SU-DHL-6 (cell line): ENCODE measurements at regions not wholly inside any gene's neighbourhood (a gene's known extent, or its start where the extent isn't known, plus 50 kb on each side); places are given as distances from the start of the nearest gene placed in this dataset.

Experiments
- H2AFZ ChIP-seq: fragments of 200-600 bp; sonication (generic); 2 replicates; pipeline ENCODE4 v1.6.1; 2014; ENCODE audit warnings: low read depth, mild to moderate bottlenecking, moderate library complexity, mixed read lengths, antibody characterized with exemption, low read length; ENCODE audit not compliant: severe bottlenecking
- H3F3A ChIP-seq: fragments of 200-600 bp; shearing (Covaris generic); 2 replicates; pipeline ENCODE4 v1.6.0; 2016; ENCODE audit warnings: antibody characterized with exemption, mild to moderate bottlenecking; ENCODE audit not compliant: insufficient read depth
- H3K27ac ChIP-seq: fragments of 200-600 bp; sonication (generic); 2 replicates; pipeline ENCODE4 v1.5.1; 2016; ENCODE audit warnings: low read depth, mild to moderate bottlenecking, low read length, moderate library complexity, mixed read lengths
- H3K27me3 ChIP-seq: fragments of 200-600 bp; sonication (generic), shearing (Covaris generic); 2 replicates; pipeline ENCODE4 v1.6.0; 2014; ENCODE audit warnings: mild to moderate bottlenecking, low read length
- H3K36me3 ChIP-seq: fragments of 200-600 bp; sonication (generic); 2 replicates; pipeline ENCODE4 v1.6.1; 2014; ENCODE audit warnings: mild to moderate bottlenecking, low read length, mixed read lengths
- H3K4me2 ChIP-seq: fragments of 300-600, 200-600 bp; shearing (Covaris generic), sonication (generic); 2 replicates; pipeline ENCODE4 v1.6.0; 2014; ENCODE audit warnings: low read length, low read depth, mild to moderate bottlenecking; ENCODE audit not compliant: poor library complexity, severe bottlenecking
- H3K4me3 ChIP-seq: fragments of 200-600 bp; sonication (generic); 2 replicates; pipeline ENCODE4 v1.5.1; 2014; ENCODE audit warnings: antibody characterized with exemption, low read length, mild to moderate bottlenecking, mixed read lengths; ENCODE audit not compliant: insufficient read depth, poor library complexity, severe bottlenecking
- H3K79me2 ChIP-seq: fragments of 200-600 bp; sonication (generic); 2 replicates; pipeline ENCODE4 v1.6.1; 2014; ENCODE audit warnings: mild to moderate bottlenecking, low read length, moderate library complexity; ENCODE audit not compliant: insufficient read depth
- H3K9ac ChIP-seq: fragments of 200-600 bp; sonication (generic); 2 replicates; pipeline ENCODE4 v1.7.0; 2014; ENCODE audit warnings: mild to moderate bottlenecking, low read length
- H3K9me2 ChIP-seq: fragments of 200-600 bp; sonication (generic); replicated peaks from 2 replicates; pipeline ENCODE4 v1.6.1; 2014; ENCODE audit warnings: low read length; ENCODE audit not compliant: insufficient read depth
- H3K9me3 ChIP-seq: fragments of 200-600 bp; sonication (generic); 2 replicates; pipeline ENCODE4 v1.6.1; 2014; ENCODE audit warnings: low read length, mixed read lengths; ENCODE audit not compliant: insufficient read depth
- H4K20me1 ChIP-seq: fragments of 200-600 bp; sonication (generic); 2 replicates; pipeline ENCODE4 v1.6.1; 2014; ENCODE audit warnings: low read depth, mild to moderate bottlenecking, antibody characterized with exemption, low read length, moderate library complexity, mixed read lengths
- EZH2phosphoT487 ChIP-seq: fragments of 200-600 bp; sonication (generic), shearing (Covaris generic); conservative IDR thresholded peaks from 2 replicates; pipeline ENCODE4 v1.6.1; 2018; ENCODE audit warnings: mild to moderate bottlenecking, antibody characterized with exemption, low read length, moderate library complexity, mixed read lengths
- TF ChIP-seq, protein P1 (sequence below): fragments of 200-600 bp; sonication (generic); IDR thresholded peaks from one replicate; pipeline ENCODE4 v1.5.1; 2017; ENCODE audit warnings: antibody characterized with exemption, mild to moderate bottlenecking, low read length, moderate library complexity; ENCODE audit not compliant: insufficient read depth, poor library complexity, severe bottlenecking

DNA sequence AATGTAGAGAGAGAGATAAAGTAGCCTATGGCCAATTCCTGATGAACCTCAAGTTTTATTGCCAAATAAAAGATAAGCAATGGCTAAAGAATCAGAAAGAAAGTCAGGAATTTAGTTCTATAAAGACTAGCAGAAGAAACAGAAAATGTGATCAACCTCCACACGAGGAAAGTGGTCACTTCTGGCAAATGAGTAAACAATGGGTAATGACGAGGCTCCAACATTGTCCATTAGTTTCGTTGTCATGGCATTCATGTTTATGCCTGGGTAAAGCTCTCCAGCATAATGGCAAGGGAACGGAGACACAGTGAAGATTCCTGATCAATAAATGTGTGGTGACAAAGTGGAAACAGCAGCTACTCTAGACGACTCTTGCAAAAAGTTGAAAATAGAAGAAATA is 341.8 kb upstream of the CTNND2 start:
- H2AFZ ChIP-seq = no peak overlapping the region
- no peaks in the 10 kb centered on the region for H4K20me1 ChIP-seq
- H3K36me3 ChIP-seq = no peaks in the 10 kb centered on the region
- H3K9me3 ChIP-seq = no peaks in the 10 kb centered on the region
- H3K9me2 ChIP-seq = no peaks in the 10 kb centered on the region
- TF ChIP-seq, protein P1, sequence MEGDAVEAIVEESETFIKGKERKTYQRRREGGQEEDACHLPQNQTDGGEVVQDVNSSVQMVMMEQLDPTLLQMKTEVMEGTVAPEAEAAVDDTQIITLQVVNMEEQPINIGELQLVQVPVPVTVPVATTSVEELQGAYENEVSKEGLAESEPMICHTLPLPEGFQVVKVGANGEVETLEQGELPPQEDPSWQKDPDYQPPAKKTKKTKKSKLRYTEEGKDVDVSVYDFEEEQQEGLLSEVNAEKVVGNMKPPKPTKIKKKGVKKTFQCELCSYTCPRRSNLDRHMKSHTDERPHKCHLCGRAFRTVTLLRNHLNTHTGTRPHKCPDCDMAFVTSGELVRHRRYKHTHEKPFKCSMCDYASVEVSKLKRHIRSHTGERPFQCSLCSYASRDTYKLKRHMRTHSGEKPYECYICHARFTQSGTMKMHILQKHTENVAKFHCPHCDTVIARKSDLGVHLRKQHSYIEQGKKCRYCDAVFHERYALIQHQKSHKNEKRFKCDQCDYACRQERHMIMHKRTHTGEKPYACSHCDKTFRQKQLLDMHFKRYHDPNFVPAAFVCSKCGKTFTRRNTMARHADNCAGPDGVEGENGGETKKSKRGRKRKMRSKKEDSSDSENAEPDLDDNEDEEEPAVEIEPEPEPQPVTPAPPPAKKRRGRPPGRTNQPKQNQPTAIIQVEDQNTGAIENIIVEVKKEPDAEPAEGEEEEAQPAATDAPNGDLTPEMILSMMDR = no peak
- no peak for TF ChIP-seq EZH2phosphoT487
- H3K27ac ChIP-seq = no peak overlapping the region
- H3K79me2 ChIP-seq = no peaks in the 10 kb centered on the region
- H3K27me3 ChIP-seq = no peaks in the 10 kb centered on the region
- no peak overlapping the region for H3K4me3 ChIP-seq
- no peak overlapping the region for H3K4me2 ChIP-seq
- no peak overlapping the region for H3K9ac ChIP-seq
- no peaks in the 10 kb centered on the region for H3F3A ChIP-seq

- H3K9me2 ChIP-seq = no peaks in the 10 kb centered on the region
- H3K27me3 ChIP-seq = no peaks in the 10 kb centered on the region
- H4K20me1 ChIP-seq = no peaks in the 10 kb centered on the region
- H3K9ac ChIP-seq = no peak overlapping the region
- no peaks in the 10 kb centered on the region for H3K9me3 ChIP-seq
- no peak overlapping the region for H3K4me3 ChIP-seq
- H3F3A ChIP-seq = no peaks in the 10 kb centered on the region
- TF ChIP-seq, protein P1 = no peak
- TF ChIP-seq EZH2phosphoT487 = no peak
- H3K79me2 ChIP-seq = no peaks in the 10 kb centered on the region
- H3K27ac ChIP-seq = no peak overlapping the region
- no peak overlapping the region for H2AFZ ChIP-seq
- no peak overlapping the region for H3K4me2 ChIP-seq
- H3K36me3 ChIP-seq = no peaks in the 10 kb centered on the region
These were observed 341.2 kb upstream of the CTNND2 start for GRCh38 chr5:12245429-12245828.

- H4K20me1 ChIP-seq = no peaks in the 10 kb centered on the region
- H3K36me3 ChIP-seq = no peaks in the 10 kb centered on the region
- no peaks in the 10 kb centered on the region for H3K27me3 ChIP-seq
- H3K27ac ChIP-seq = no peak overlapping the region
- no peak overlapping the region for H2AFZ ChIP-seq
- no peaks in the 10 kb centered on the region for H3K9me3 ChIP-seq
- H3K79me2 ChIP-seq = no peaks in the 10 kb centered on the region
- no peaks in the 10 kb centered on the region for H3F3A ChIP-seq
- H3K9ac ChIP-seq = no peak overlapping the region
- no peak for TF ChIP-seq EZH2phosphoT487
- TF ChIP-seq, protein P1 = no peak
- no peaks in the 10 kb centered on the region for H3K9me2 ChIP-seq
- H3K4me3 ChIP-seq = no peak overlapping the region
- no peak overlapping the region for H3K4me2 ChIP-seq
These were observed 339.0 kb upstream of the CTNND2 start for GRCh38 chr5:12242950-12243888.
